Left cardiac atrium (tissue), 4 donors: ENCODE measurements at regions not wholly inside any gene's neighbourhood (a gene's known extent, or its start where the extent isn't known, plus 50 kb on each side); places are given as distances from the start of the nearest gene placed in this dataset.
"Not testable (repeated sequence)": the region's sequence is repeated elsewhere in the genome, so short reads cannot be mapped to it uniquely, and the experiment has no call there.

Experiments
- ATAC-seq, 2 donors: fragments of 200-7000 bp; cut with Tn5 transposase; one replicate each; pipeline ENCODE4 v1.9.1; 2020; ENCODE audit warnings: mild to moderate bottlenecking in 2 of 2, moderate library complexity in 2 of 2
- DNase-seq: peaks from one replicate; pipeline ENCODE4 v3.0.0-alpha.2; 2020
- intact Hi-C, 2 donors: fragments of 100-400 bp; cut with DNase I; formaldehyde crosslinking; loops; one replicate each; pipeline versions ENCODE4 v1.14.1 to v1.15.1; 2022 to 2023
- donor health status: DM: no; HTN: yes; CAD: no.
- donor health status: DM: no; HTN: yes; CAD: no; lungs with severe emphysema.
- donor health status: DM: yes; HTN: yes; CAD: no.
- donor health status: Dilated cardiomyopathy.

- intact Hi-C loops: no loop called here
- no peak for ATAC-seq
- DNase-seq: no peak
Observed at GRCh38 chr10:121326905-121327304, 271.3 kb downstream of the FGFR2 start.

GRCh38 chr10:121327727-121328126, 270.5 kb downstream of the FGFR2 start:
- no peak for ATAC-seq

DNA sequence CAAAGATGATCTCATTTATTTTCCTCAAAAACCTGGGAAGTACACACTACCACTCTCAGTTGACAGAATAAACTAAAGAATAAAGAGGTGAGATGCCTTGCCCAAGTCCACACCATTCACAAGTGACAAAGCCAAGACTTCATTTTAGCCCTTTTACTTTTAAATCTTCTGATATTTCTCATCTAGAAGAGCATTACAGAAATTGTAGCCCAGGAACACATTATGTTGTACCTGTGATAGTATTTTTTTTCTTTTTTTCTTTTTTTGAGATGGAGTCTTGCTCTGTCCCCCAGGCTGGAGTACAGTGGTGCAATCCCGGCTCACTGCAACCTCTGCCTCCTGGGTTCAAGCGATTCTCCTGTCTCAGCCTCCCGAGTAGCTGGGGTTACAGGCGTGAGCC, 268.6 kb downstream of the FGFR2 start:
- intact Hi-C loops, DNase-seq, ATAC-seq: not testable (repeated sequence)

More at GRCh38 chr10:121327727-121328126, 270.5 kb downstream of the FGFR2 start:
- no peak for DNase-seq
- intact Hi-C loops: no loop called here

GRCh38 chr10:121330563-121330962, 267.7 kb downstream of the FGFR2 start:
- intact Hi-C loops: no loop called here
- no peak for ATAC-seq
- no peak for DNase-seq

DNA sequence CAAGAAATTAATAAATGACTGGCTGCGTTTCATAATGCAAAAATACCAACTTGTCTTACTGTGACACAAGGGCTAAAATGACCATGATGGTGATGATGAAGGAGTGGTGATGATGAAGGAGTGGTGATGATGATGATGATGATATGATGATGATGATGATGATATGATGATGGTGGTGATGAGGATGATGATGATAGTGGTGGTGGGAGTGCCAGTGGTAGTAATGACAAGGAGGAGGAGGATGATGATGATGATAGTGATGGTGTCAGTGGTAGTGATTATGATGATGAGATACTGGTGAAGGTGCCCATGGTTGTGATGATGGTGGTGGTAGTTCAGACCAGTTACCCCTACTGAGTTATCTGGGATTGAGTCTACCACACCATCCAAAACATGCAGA, 265.9 kb downstream of the FGFR2 start:
- intact Hi-C loops: no loop called here
- no peak for ATAC-seq
- DNase-seq: no peak

- ATAC-seq (no peak), DNase-seq (no peak)
- intact Hi-C loops: no loop called here
Observed at GRCh38 chr10:121332829-121333765, 265.1 kb downstream of the FGFR2 start.

GRCh38 chr10:121335386-121335925, 262.8 kb downstream of the FGFR2 start:
- DNase-seq (no peak), ATAC-seq (no peak)

DNA sequence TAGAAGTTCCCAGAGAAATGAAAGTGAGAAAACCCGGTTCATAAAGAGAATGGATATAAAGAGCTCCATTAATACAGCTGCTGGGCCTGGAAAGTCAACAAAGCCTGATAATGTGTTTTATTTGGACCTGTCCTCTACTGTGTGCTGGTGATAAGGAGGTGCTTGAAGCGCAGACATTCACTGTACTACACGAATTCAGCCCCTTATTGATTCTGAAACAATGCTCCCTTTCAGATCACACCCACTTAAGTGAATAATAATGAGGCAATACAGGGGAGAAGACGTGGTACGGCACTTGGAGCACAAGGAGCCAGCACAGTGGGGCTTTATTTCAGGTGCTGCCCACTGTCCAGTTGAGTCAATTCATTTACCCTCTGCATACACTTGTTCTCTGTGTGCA, 260.8 kb downstream of the FGFR2 start:
- DNase-seq: no peak
- intact Hi-C loops: no loop called here
- peak; percentile 64 to 65 for ATAC-seq

More at GRCh38 chr10:121335386-121335925, 262.8 kb downstream of the FGFR2 start:
- intact Hi-C loops: no loop called here

DNA sequence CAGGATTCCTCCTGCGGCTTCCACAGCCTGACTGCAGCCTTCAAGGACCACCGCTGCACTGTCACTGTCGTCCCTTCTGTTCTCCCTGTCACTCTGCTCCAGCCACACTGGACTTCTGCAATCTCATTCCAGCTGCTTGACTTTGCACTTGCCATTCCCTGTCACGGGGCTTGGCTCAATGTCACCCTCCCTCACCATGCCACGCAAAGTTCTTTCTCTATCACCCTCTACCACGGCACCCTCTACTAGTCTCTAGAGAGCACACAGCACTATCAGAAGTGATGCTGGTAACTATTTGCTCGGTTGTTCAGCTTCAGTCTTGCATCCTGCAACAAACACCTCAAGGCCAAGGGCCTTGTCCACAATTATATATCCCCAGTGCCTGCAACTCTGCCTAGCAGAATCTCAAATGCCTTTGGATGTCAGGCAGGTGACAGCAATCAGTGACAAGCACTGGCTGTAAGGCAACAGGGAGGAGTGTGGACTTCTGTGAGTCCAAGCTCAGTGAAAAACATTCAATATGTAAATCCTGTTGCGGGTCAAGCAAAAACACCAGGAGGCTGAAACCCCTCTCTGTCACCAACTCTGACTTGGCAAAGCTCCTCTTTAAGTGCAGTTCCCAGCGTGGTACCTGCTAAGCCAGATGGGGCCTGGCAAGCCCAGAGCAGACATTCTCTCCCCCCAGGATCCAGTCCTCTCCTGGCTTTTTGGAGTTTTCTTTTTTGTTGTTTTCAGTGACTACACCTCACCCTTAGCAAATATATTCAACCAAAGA, 259.9 kb downstream of the FGFR2 start:
- ATAC-seq: peak; percentile 34 to 77
- no peak for DNase-seq

DNA sequence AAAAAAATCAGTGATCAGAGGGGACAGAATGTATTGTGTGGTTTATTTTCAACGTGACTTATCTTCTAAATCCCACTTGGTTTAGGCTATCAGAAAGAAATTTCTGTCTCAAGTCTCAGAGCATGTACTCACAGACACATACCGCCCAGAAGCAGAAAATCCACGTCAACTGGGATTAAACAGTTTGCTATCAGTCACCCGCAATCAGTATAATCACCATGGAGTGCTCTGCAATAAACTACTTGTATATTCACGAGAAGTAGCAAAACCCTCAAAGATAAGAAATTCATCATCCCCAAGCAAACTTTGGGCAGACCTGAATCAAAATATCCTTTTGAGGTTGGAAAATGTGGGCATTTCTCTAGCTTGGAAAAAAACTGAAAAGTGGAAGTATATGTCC, 259.1 kb downstream of the FGFR2 start:
- DNase-seq: no peak
- ATAC-seq: no peak
- intact Hi-C loops: no loop called here

More for the DNA sequence above, 259.9 kb downstream of the FGFR2 start:
- intact Hi-C loops: no loop called here

DNA sequence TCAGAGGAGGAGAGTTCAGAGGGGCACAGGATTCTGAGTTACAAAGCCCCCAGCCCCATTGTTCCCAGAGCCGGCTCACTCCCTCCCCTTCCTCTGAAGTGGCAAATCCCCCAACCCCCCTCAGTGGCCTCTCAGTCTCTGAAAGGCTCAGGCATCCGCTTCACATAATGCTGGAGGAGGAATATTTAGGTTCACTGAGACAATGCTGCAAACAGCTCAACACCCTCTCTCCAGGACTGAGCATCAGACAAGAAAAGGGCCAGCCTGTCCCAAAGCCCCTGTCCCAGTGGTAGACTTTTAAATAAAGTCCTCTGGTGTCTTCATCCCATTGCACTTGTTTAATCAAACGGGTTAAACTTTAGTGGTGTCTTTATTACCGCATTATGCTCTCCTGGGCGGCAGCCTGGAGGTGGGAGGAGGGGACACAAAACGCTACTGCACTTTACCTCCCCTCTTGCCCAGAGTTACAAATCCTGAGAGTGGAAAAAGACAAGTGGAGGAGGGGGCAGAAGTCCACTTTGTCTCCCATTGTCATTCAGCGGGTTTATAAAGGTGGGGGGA, 257.9 kb downstream of the FGFR2 start:
- no peak for ATAC-seq
- DNase-seq: no peak
- intact Hi-C loops: no loop called here

GRCh38 chr10:121351540-121351939, 246.7 kb downstream of the FGFR2 start:
- ATAC-seq: no peak
- intact Hi-C loops: no loop called here
- DNase-seq: no peak

GRCh38 chr10:121352231-121352855, 245.9 kb downstream of the FGFR2 start:
- no peak for ATAC-seq
- DNase-seq: no peak
- intact Hi-C loops: no loop called here

DNA sequence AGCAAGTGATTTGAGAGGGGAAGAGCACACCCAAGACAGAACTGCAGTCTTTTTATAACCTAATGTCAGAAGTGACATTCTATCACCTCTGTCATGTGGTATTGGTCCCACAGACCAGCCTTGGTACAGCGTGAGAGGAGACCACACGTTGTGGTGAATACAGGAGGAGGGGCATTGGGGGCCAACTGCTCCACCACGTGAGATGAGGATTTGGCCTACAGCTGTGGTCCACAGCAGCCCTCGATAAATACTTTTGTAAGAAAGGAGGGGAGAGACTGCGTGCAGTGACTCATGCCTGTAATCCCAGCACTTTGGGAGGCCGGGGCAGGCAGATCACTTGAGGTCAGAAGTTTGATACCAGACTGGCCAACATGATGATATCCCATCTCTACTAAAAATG, 243.1 kb downstream of the FGFR2 start:
- no peak for ATAC-seq
- intact Hi-C loops: no loop called here
- DNase-seq: no peak

- intact Hi-C loops: no loop called here
- DNase-seq (no peak), ATAC-seq (no peak)
Observed at GRCh38 chr10:121356183-121356582, 242.1 kb downstream of the FGFR2 start.

DNA sequence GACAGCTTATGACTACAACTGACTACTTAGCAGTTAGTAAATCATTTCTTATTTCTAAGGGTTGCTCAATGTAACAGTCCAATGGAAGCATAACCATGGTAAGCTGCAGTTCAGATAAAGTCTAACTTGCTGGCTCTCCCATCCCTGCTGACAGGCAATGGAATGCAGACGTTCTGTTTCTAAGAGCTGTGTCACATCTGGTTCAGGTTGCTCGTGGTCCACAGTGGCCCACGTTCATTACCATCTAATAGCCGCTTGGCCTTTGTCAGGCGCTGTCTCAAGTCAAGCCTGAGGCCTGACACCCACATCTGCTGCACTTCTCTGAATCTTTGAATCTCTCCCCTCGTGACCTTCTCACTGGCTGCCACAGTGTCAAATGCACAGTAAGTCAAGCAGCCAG, 240.8 kb downstream of the FGFR2 start:
- intact Hi-C loops: no loop called here
- DNase-seq (no peak), ATAC-seq (no peak)

DNA sequence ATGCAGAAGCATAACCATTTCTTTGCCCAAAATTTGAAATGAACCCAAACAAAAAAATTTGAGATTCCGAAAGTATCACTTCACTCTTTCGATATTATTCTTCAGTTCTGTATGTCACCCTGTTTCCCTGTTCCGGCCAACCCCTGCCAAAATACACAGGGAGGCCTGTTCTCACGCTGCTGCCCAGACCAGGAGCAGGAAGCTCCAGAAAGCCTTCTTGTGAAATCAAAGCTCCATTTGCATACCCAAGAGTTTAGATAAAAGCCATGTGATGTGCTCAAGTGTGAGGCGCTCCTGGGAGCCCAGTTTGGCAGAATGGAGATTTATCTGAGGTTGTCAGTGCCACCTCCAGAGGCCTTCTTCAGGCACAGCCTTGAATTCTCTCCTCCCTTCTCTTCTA, 236.2 kb downstream of the FGFR2 start:
- intact Hi-C loops: no loop called here
- ATAC-seq (no peak), DNase-seq (peak; percentile 28)

- intact Hi-C loops: no loop called here
- DNase-seq: no peak
- ATAC-seq: no peak
Observed at GRCh38 chr10:121365566-121365965, 232.7 kb downstream of the FGFR2 start.

DNA sequence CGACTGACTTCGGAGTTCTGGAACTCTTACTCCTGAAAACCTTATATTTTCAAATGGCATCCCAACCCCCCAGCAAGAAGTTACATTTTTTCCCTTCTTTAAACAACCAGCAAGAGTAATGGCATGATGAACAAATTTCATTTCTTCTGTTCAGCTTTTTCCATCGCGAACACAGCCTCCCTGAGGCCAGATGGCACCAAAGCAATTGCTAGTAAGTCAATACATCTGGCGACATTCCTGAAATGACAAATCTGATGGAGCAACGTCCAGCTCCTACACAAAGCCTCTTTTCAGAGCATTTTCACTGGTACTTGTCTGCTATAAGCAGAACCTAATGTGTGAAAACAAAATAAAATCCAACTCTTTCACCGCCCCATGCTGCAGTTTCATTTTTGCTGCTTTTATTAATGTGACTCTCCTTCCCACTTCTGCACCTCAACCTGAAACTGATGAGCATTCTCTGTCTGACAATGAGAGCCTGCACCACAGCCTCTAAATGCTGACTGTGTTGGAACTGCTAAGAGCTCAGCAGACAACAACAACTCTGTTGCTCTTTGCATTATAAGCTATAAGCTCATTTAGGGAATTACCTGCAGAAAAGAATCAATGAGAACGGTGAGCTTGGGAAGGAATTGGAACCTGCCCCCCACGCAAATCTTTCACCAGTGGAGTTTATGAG, 229.8 kb downstream of the FGFR2 start:
- intact Hi-C loops: no loop called here
- ATAC-seq: no peak
- DNase-seq: no peak
